ENCODE measurements at regions not wholly inside any gene's neighbourhood (a gene's known extent, or its start where the extent isn't known, plus 50 kb on each side); places are given as distances from the start of the nearest gene placed in this dataset.

GRCh38 chr9:698276-698675 lies 143.2 kb upstream of the DMRT1 start:
- TF ChIP-seq CTCF (IDR thresholded peaks at IDR 0.05) (no peak), EZH2 (IDR thresholded peaks at IDR 0.05) (no peak)
